Type B pancreatic cell (in vitro differentiated cells): ENCODE measurements at regions not wholly inside any gene's neighbourhood (a gene's known extent, or its start where the extent isn't known, plus 50 kb on each side); places are given as distances from the start of the nearest gene placed in this dataset.

Source experiments
- DNase-seq: peaks from one replicate; pipeline ENCODE4 v3.0.0; 2021; ENCODE audit warnings: mixed read lengths; ENCODE audit not compliant: unreplicated experiment; ENCODE audit errors: extremely low spot score
- H3K27ac Mint-ChIP-seq: 2 replicates; pipeline ENCODE4 v1.8.0; 2021; ENCODE audit warnings: mild to moderate bottlenecking, mixed read lengths
- H3K27me3 Mint-ChIP-seq: 2 replicates; pipeline ENCODE4 v1.8.0; 2021; ENCODE audit warnings: mixed read lengths
- H3K36me3 Mint-ChIP-seq: 2 replicates; pipeline ENCODE4 v1.8.0; 2021; ENCODE audit warnings: mixed read lengths
- H3K4me1 Mint-ChIP-seq: one replicate; pipeline ENCODE4 v1.8.0; 2021; ENCODE audit warnings: mixed read lengths; ENCODE audit not compliant: unreplicated experiment
- H3K4me3 Mint-ChIP-seq: 2 replicates; pipeline ENCODE4 v1.8.0; 2021; ENCODE audit warnings: mild to moderate bottlenecking, mixed read lengths
- H3K9me3 Mint-ChIP-seq: 2 replicates; pipeline ENCODE4 v1.8.0; 2021; ENCODE audit warnings: mixed read lengths
- CTCF ChIP-seq: fragments of 200-600 bp; sonication (generic); conservative IDR thresholded peaks from 2 replicates; pipeline ENCODE4 v1.5.0; 2021; ENCODE audit warnings: antibody characterized with exemption, mild to moderate bottlenecking

GRCh38 chr5:167953151-167953798 lies 338.2 kb upstream of the WWC1 start:
- Mint-ChIP-seq H3K27ac (peak overlapping the region; percentile 43), H3K9me3 (peaks cover 11% of the 10 kb centered on the region), H3K36me3 (peaks cover 19% of the 10 kb centered on the region), H3K4me3 (peak overlapping the region; percentile 37), H3K4me1 (peaks cover 45% of the 10 kb centered on the region), H3K27me3 (peaks cover 21% of the 10 kb centered on the region)
- TF ChIP-seq CTCF: no peak
- DNase-seq: no peak

- TF ChIP-seq CTCF: no peak
- Mint-ChIP-seq H3K9me3 (peaks cover 11% of the 10 kb centered on the region), H3K27ac (no peak overlapping the region), H3K36me3 (peaks cover 23% of the 10 kb centered on the region), H3K4me3 (no peak overlapping the region), H3K4me1 (peaks cover 12% of the 10 kb centered on the region), H3K27me3 (peaks cover 5% of the 10 kb centered on the region)
- no peak for DNase-seq
These were observed 329.7 kb upstream of the WWC1 start for GRCh38 chr5:167961731-167962130.

DNA sequence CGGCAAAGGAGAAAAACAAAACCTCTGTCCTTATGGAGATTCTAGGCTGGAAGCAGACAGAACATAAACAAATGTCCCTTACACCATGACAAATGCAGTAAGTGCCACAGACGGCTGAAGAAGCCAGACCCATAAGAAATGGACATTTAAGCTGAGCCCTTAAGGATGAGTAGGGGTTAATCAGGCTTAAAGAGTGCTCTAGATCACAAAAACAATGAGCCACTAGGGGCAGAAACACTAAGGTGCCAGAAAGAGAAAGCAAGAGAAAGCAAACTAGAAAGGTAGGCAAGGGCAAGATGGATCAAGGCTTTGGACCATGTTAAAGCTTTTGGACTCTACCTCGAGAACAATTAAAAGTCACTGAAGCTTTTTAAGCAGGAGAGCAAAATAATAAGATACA lies 326.9 kb upstream of the WWC1 start:
- H3K9me3 Mint-ChIP-seq: peaks cover 7% of the 10 kb centered on the region
- no peak overlapping the region for H3K27ac Mint-ChIP-seq
- H3K36me3 Mint-ChIP-seq: peaks cover under 1% of the 10 kb centered on the region
- peak; percentile 51 for TF ChIP-seq CTCF
- peaks cover 7% of the 10 kb centered on the region for H3K27me3 Mint-ChIP-seq
- H3K4me3 Mint-ChIP-seq: no peak overlapping the region
- DNase-seq: no peak
- H3K4me1 Mint-ChIP-seq: peaks cover 34% of the 10 kb centered on the region

GRCh38 chr5:167965710-167966109 lies 325.7 kb upstream of the WWC1 start:
- DNase-seq: no peak
- peaks cover 34% of the 10 kb centered on the region for H3K4me1 Mint-ChIP-seq
- H3K36me3 Mint-ChIP-seq: no peaks in the 10 kb centered on the region
- no peak overlapping the region for H3K27ac Mint-ChIP-seq
- peaks cover 7% of the 10 kb centered on the region for H3K27me3 Mint-ChIP-seq
- no peak for TF ChIP-seq CTCF
- peaks cover 7% of the 10 kb centered on the region for H3K9me3 Mint-ChIP-seq
- no peak overlapping the region for H3K4me3 Mint-ChIP-seq

GRCh38 chr5:167966979-167967378 lies 324.5 kb upstream of the WWC1 start:
- Mint-ChIP-seq H3K27me3 (peaks cover 7% of the 10 kb centered on the region), H3K9me3 (peaks cover 7% of the 10 kb centered on the region), H3K4me1 (peaks cover 34% of the 10 kb centered on the region), H3K27ac (no peak overlapping the region), H3K4me3 (no peak overlapping the region), H3K36me3 (no peaks in the 10 kb centered on the region)
- DNase-seq: no peak
- TF ChIP-seq CTCF: no peak
